T47D (cell line): ENCODE measurements at regions not wholly inside any gene's neighbourhood (a gene's known extent, or its start where the extent isn't known, plus 50 kb on each side); places are given as distances from the start of the nearest gene placed in this dataset.
"Not testable (repeated sequence)": the region's sequence is repeated elsewhere in the genome, so short reads cannot be mapped to it uniquely, and the experiment has no call there.

ENCODE experiments used
- DNase-seq, 2 experiments: peaks; one replicate each; pipeline versions ENCODE4 v3.0.0 to v3.0.0-alpha.2; 2011 to 2012; ENCODE audit warnings: low read depth in 1 of 2, low spot score in 1 of 2
- JUND ChIP-seq: IDR thresholded peaks from 2 replicates; pipeline ENCODE4 v1.6.1; 2012; ENCODE audit warnings: low read depth
- in situ Hi-C: cut with HindIII; loops from 2 replicates; pipeline ENCODE4 v1.10.0; 2016; ENCODE audit warnings: low sequenced_read_pairs, low pct_unique_long_range_greater_than_20kb

DNA sequence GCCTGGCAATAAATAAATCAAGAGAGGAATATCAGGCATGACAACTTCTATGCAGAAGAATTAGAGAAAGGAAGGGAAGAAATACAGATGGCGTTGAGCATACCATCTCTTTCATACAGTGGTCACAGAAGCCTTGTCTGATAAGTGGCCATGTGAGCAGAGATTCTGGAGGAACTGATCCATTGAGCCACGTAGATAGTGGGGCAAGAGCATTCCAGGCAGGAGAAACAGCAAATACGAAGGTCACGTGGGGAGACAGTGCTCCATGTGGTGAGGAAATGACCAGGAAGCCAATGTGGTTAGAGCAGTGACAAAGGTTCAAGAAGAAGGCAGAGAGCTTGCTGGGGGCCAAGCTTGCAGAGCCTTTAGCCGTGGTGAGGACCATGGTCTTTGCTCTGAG is 226.7 kb upstream of the NOCT start:
- in situ Hi-C loops = no loop called here
- no peak for TF ChIP-seq JUND
- DNase-seq = no peak

DNA sequence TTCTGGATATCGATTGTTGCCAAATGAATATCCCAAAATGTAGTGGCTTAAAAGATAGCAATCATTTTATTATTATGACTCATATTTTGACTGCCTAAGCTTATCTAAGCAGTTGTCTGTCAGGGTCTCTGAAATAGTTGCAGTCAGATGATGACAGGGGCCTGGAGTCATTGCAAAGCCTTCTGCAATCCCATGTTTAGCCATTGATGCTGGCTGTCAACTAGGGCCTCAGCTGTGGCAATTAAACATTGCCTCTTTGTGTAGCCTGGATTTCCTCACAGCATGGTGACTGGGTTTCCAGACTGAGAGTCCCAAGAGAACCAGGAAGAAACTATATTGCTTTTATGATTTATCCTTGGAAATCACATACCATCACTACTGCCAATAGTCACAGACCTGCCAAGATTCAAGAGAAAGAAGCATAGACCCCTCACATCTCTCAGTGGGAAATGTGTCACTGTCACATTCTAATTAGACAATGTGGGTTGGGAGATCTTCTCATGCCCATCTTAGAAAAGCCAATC is 227.3 kb upstream of the NOCT start:
- no peak for TF ChIP-seq JUND
- in situ Hi-C loops = no loop called here
- no peak for DNase-seq

DNA sequence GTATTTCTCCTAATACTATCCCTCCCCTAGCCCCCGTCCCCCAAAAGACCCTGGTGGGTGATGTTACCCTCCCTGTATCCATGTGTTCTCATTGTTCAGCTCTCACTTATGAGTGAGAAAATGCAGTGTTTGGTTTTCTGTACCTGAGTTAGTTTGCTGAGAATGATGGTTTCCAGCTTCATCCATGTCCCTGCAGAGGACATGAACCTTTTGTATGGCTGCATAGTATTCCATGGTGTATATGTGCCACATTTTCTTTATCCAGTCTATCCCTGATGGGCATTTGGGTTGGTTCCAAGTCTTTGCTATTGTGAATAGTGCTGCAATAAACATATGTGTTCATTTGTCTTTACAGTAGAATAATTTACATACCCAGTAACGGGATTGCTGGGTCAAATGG is 235.8 kb upstream of the NOCT start:
- in situ Hi-C loops, DNase-seq: not testable (repeated sequence)

DNA sequence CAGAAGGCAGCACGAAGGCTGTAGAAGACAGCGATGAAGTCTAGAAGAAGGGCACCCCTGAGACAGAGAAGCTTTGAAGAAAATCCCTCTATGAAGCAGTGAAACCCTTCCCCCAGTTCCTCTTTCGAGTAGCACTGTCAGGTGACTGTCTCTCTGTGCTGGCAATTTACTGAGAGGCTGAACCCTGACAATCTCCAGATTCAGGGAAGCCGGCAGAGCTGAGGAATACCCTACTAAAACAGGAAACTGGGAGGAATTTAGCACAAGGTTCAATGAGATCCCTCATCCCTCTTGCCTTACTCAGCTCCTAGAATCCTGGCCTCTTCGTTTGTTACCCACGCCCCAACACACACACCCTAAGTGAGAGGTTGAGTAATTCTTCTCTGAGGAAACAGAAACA is 239.7 kb upstream of the NOCT start:
- in situ Hi-C loops = no loop called here
- TF ChIP-seq JUND = no peak
- DNase-seq = no peak

GRCh38 chr4:138775489-138775888 is 240.1 kb upstream of the NOCT start:
- no peak for DNase-seq

GRCh38 chr4:138774940-138775339 is 240.6 kb upstream of the NOCT start:
- in situ Hi-C loops = no loop called here
- TF ChIP-seq JUND = no peak
- no peak for DNase-seq

More at GRCh38 chr4:138775489-138775888, 240.1 kb upstream of the NOCT start:
- TF ChIP-seq JUND = no peak
- in situ Hi-C loops = no loop called here

DNA sequence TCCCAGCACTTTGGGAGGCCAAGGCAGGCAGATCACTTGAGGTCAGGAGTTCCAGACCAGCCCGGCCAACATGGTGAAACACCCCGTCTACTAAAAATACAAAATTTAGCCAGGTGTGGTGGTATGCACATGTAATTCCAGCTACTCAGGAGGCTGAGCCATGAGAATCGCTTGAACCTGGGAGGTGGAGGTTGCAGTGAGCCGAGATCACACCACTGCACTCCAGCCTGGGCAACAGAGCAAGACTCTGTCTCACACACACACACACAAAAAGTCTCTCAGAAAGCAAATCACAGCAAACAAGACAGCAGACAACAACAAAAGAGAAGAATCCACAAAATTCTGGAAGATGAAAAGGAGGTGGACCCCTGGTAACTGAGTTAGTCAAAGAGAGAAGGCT is 241.5 kb upstream of the NOCT start:
- in situ Hi-C loops, DNase-seq: not testable (repeated sequence)

- DNase-seq = no peak
- TF ChIP-seq JUND = no peak
- in situ Hi-C loops = no loop called here
Observed at GRCh38 chr4:138773321-138773720, 242.3 kb upstream of the NOCT start.

GRCh38 chr4:138772366-138772765 is 243.2 kb upstream of the NOCT start:
- DNase-seq = no peak
- in situ Hi-C loops = no loop called here
- TF ChIP-seq JUND = no peak

- DNase-seq = no peak
- in situ Hi-C loops = no loop called here
- no peak for TF ChIP-seq JUND
Observed at GRCh38 chr4:138770818-138771217, 244.8 kb upstream of the NOCT start.

GRCh38 chr4:138766332-138766731 is 249.2 kb upstream of the NOCT start:
- DNase-seq = no peak
- in situ Hi-C loops = no loop called here
- no peak for TF ChIP-seq JUND

DNA sequence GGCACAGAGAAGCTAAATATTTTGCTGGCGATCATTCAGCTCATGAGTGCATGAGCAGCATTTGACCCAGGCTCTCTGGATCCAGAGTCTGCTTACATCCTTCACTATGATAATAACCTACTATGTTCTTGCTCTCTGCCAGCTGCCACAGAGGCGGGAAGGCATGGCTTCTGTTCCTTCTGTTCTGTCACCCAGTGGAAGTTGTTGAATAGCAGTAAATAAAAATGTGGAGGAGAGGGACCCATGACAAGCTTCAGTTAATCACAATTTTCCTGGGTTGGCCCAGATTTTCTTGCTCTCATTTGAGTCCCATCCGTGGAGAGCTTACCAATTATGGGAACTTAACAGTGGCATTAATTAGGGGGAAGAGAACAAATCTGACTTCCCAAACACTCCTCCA is 250.1 kb upstream of the NOCT start:
- in situ Hi-C loops = no loop called here
- no peak for DNase-seq
- TF ChIP-seq JUND = no peak

DNA sequence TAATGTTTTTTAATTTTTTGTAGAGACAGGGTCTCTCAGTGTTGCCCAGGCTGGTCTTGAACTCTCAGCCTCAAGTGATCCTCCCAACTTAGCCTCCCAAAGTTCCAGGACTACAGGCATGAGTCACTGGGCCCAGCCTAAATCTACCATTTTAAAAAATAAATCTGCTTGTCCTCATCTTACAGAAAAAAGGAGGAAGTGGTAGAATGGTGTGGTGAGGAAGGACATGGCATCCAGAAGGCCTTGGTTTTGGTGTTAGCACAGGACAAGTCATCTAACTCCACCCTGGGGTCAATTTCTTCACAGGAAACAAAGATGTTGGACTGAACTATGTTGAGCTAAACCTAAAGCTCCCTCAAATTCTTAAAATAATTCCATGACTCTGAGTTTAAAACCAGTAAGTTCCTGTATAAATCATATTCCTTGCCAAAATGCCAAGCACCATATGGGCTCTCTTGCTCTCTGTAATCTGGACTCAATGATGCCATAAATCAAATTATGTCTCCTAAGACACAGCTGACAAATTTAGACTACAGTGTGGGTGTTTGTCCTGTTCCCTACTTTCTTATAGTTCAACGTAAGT is 253.9 kb upstream of the NOCT start:
- in situ Hi-C loops = no loop called here
- TF ChIP-seq JUND = no peak
- DNase-seq = no peak

DNA sequence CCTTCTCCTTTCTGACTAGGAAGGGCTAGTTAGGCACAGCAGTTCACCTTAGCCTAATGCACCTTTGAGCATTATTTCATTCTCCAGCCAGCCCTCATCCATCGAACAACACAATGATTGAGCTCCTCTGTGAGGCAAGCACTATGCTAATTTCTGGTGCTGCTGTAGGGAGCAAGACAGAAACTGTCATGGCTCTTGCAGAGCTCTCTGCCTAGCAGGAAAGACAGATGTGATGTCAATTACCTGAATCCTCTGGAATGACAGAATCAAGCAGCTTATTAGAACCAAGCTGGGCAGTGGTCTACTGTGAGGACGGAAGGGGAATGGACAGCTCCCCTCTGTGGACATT is 256.1 kb upstream of the NOCT start:
- in situ Hi-C loops = no loop called here
- no peak for DNase-seq
- TF ChIP-seq JUND = no peak
